ENCODE measurements at regions not wholly inside any gene's neighbourhood (a gene's known extent, or its start where the extent isn't known, plus 50 kb on each side); places are given as distances from the start of the nearest gene placed in this dataset.

GRCh38 chr16:6863135-6863534, 469.5 kb upstream of the RBFOX1 start:
- DNase-seq (ENCODE audit: low read depth in 2 of 3, low spot score in 2 of 3): no peak

GRCh38 chr16:6861815-6862477, 470.7 kb upstream of the RBFOX1 start:
- no peak for DNase-seq (ENCODE audit: low read depth in 2 of 3, low spot score in 2 of 3)

- no peak for DNase-seq (ENCODE audit: low read depth in 2 of 3, low spot score in 2 of 3)
These were observed 471.4 kb upstream of the RBFOX1 start for GRCh38 chr16:6861135-6861814.

GRCh38 chr16:6857575-6857974, 475.1 kb upstream of the RBFOX1 start:
- no peak for DNase-seq (ENCODE audit: low read depth in 2 of 3, low spot score in 2 of 3)

- DNase-seq (ENCODE audit: low read depth in 2 of 3, low spot score in 2 of 3): no peak
These were observed 476.1 kb upstream of the RBFOX1 start for GRCh38 chr16:6856578-6856977.

GRCh38 chr16:6853565-6853964, 479.1 kb upstream of the RBFOX1 start:
- DNase-seq (ENCODE audit: low read depth in 2 of 3, low spot score in 2 of 3): no peak

GRCh38 chr16:6852643-6853225, 479.9 kb upstream of the RBFOX1 start:
- no peak for DNase-seq (ENCODE audit: low read depth in 2 of 3, low spot score in 2 of 3)

GRCh38 chr16:6846452-6846851, 486.2 kb upstream of the RBFOX1 start:
- DNase-seq (ENCODE audit: low read depth in 2 of 3, low spot score in 2 of 3): no peak

- no peak for DNase-seq (ENCODE audit: low read depth in 2 of 3, low spot score in 2 of 3)
These were observed 491.3 kb upstream of the RBFOX1 start for GRCh38 chr16:6841392-6841791.

- no peak for DNase-seq (ENCODE audit: low read depth in 2 of 3, low spot score in 2 of 3)
These were observed 494.9 kb upstream of the RBFOX1 start for GRCh38 chr16:6837722-6838121.

- no peak for DNase-seq (ENCODE audit: low read depth in 2 of 3, low spot score in 2 of 3)
These were observed 495.9 kb upstream of the RBFOX1 start for GRCh38 chr16:6836766-6837165.

GRCh38 chr16:6835941-6836340, 496.7 kb upstream of the RBFOX1 start:
- no peak for DNase-seq (ENCODE audit: low read depth in 2 of 3, low spot score in 2 of 3)

- no peak for DNase-seq (ENCODE audit: low read depth in 2 of 3, low spot score in 2 of 3)
These were observed 497.1 kb upstream of the RBFOX1 start for GRCh38 chr16:6835516-6835915.

- no peak for DNase-seq (ENCODE audit: low read depth in 2 of 3, low spot score in 2 of 3)
These were observed 504.0 kb upstream of the RBFOX1 start for GRCh38 chr16:6828690-6829089.

- DNase-seq (ENCODE audit: low read depth in 2 of 3, low spot score in 2 of 3): peak in 1 of 3 donors; percentile 11
These were observed 504.7 kb upstream of the RBFOX1 start for GRCh38 chr16:6827931-6828330.

GRCh38 chr16:6827267-6827666, 505.4 kb upstream of the RBFOX1 start:
- peak in 2 of 3 donors; percentile 39 to 67 for DNase-seq (ENCODE audit: low read depth in 2 of 3, low spot score in 2 of 3)

GRCh38 chr16:6822041-6822440, 510.6 kb upstream of the RBFOX1 start:
- DNase-seq (ENCODE audit: low read depth in 2 of 3, low spot score in 2 of 3): no peak

GRCh38 chr16:6804461-6804860, 528.2 kb upstream of the RBFOX1 start:
- DNase-seq (ENCODE audit: low read depth in 2 of 3, low spot score in 2 of 3): no peak

GRCh38 chr16:6803176-6803575, 529.5 kb upstream of the RBFOX1 start:
- DNase-seq (ENCODE audit: low read depth in 2 of 3, low spot score in 2 of 3): no peak

GRCh38 chr16:6797223-6797622, 535.4 kb upstream of the RBFOX1 start:
- no peak for DNase-seq (ENCODE audit: low read depth in 2 of 3, low spot score in 2 of 3)

- DNase-seq (ENCODE audit: low read depth in 2 of 3, low spot score in 2 of 3): peak in 1 of 3 donors; percentile 56
These were observed 555.0 kb upstream of the RBFOX1 start for GRCh38 chr16:6777624-6778023.

- no peak for DNase-seq (ENCODE audit: low read depth in 2 of 3, low spot score in 2 of 3)
These were observed 556.9 kb upstream of the RBFOX1 start for GRCh38 chr16:6775712-6776111.
